Stomach (tissue), 4 donors: ENCODE measurements at regions not wholly inside any gene's neighbourhood (a gene's known extent, or its start where the extent isn't known, plus 50 kb on each side); places are given as distances from the start of the nearest gene placed in this dataset.

Experiments
- EP300 ChIP-seq: sonication (generic); formaldehyde crosslinking; IDR thresholded peaks from one replicate; pipeline ENCODE4 v1.6.1; 2017; ENCODE audit warnings: antibody characterized with exemption
- POLR2A ChIP-seq, 4 donors: fragments of 450-650 bp; IDR thresholded peaks; one replicate each; pipeline ENCODE4 v1.6.1; 2016; ENCODE audit warnings: antibody characterized with exemption in 4 of 4, control low read depth in 2 of 4, mild to moderate bottlenecking in 1 of 4, moderate library complexity in 1 of 4
- POLR2AphosphoS5 ChIP-seq, 3 donors: sonication (generic); formaldehyde crosslinking; IDR thresholded peaks; one replicate each; pipeline ENCODE4 v1.6.1; 2016; ENCODE audit warnings: antibody characterized with exemption in 3 of 3
- TF ChIP-seq, protein P1 (sequence below), 7 experiments: fragments of 450-650 bp in 4 of 7; fragments of 200-600 bp in 3 of 7; sonication (generic) in 3 of 7; IDR thresholded peaks; one replicate each; pipeline ENCODE4 v1.5.1; 2016 to 2019; ENCODE audit warnings: antibody characterized with exemption in 7 of 7, control low read depth in 2 of 7, mild to moderate bottlenecking in 1 of 7

DNA sequence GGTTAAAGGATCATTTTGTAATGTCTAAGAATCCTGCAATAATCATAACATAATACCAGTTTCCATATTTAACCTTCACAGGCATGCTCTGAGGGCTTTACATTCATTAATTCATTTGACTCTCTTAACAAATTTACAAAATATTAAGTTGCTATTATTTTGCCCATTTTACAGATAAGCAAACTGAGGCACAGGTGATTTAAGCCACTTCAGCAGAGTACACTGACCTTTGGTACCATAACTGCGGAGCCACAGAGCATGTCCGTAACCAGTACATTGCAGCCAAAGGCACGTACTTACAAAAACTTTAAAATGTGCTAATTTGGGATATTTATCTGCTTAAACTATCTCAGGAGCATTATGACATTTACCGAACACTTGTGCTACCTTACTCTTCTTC is 169.4 kb upstream of the MYO16 start:
- TF ChIP-seq, protein P1, sequence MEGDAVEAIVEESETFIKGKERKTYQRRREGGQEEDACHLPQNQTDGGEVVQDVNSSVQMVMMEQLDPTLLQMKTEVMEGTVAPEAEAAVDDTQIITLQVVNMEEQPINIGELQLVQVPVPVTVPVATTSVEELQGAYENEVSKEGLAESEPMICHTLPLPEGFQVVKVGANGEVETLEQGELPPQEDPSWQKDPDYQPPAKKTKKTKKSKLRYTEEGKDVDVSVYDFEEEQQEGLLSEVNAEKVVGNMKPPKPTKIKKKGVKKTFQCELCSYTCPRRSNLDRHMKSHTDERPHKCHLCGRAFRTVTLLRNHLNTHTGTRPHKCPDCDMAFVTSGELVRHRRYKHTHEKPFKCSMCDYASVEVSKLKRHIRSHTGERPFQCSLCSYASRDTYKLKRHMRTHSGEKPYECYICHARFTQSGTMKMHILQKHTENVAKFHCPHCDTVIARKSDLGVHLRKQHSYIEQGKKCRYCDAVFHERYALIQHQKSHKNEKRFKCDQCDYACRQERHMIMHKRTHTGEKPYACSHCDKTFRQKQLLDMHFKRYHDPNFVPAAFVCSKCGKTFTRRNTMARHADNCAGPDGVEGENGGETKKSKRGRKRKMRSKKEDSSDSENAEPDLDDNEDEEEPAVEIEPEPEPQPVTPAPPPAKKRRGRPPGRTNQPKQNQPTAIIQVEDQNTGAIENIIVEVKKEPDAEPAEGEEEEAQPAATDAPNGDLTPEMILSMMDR (IDR thresholded peaks at IDR 0.05): no peak
- TF ChIP-seq POLR2A (IDR thresholded peaks at IDR 0.05): no peak
- TF ChIP-seq POLR2AphosphoS5 (IDR thresholded peaks at IDR 0.05): no peak
- TF ChIP-seq EP300: no peak
